BLaER1 (cell line): ENCODE measurements at regions not wholly inside any gene's neighbourhood (a gene's known extent, or its start where the extent isn't known, plus 50 kb on each side); places are given as distances from the start of the nearest gene placed in this dataset.
"Not testable (repeated sequence)": the region's sequence is repeated elsewhere in the genome, so short reads cannot be mapped to it uniquely, and the experiment has no call there.

Experiments used
- H3K27ac ChIP-seq: shearing (Covaris generic); formaldehyde crosslinking; 2 replicates; pipeline ENCODE4 v1.8.1; 2022
- H3K27me3 ChIP-seq: shearing (Covaris generic); formaldehyde crosslinking; 2 replicates; pipeline ENCODE4 v1.8.1; 2022
- H3K36me3 ChIP-seq: shearing (Covaris generic); formaldehyde crosslinking; 2 replicates; pipeline ENCODE4 v1.8.1; 2022
- H3K4me1 ChIP-seq: shearing (Covaris generic); formaldehyde crosslinking; 2 replicates; pipeline ENCODE4 v1.8.1; 2022
- H3K4me2 ChIP-seq: shearing (Covaris generic); formaldehyde crosslinking; 2 replicates; pipeline ENCODE4 v1.8.1; 2022
- H3K4me3 ChIP-seq: shearing (Covaris generic); formaldehyde crosslinking; 2 replicates; pipeline ENCODE4 v1.8.1; 2022
- H3K9ac ChIP-seq: shearing (Covaris generic); formaldehyde crosslinking; 2 replicates; pipeline ENCODE4 v1.8.1; 2022
- H3K9me3 ChIP-seq: shearing (Covaris generic); formaldehyde crosslinking; 2 replicates; pipeline ENCODE4 v1.8.1; 2022
- H4K20me1 ChIP-seq: shearing (Covaris generic); formaldehyde crosslinking; 2 replicates; pipeline ENCODE4 v1.8.1; 2022
- Cebpa-rat ChIP-seq: shearing (Covaris generic); IDR thresholded peaks from 2 replicates; pipeline ENCODE4 v1.8.1; 2022

DNA sequence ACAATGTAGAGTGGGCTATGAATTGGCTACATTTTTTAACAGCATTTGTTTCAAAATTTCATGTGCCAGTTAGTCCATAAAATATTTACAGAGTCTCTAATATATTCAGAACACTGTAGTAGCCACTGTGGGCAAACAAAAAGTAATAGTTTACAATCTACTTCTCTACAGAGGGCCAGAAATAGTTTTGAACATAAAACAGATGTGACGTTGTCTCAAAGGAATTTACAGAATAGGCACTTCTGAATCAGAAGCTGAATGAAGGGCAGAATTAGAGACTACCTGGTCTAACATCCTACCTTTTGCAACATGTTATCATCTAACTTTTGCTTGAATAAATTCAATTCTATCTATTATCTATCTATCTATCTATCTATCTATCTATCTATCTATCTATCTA, 811.9 kb upstream of the EPHA5 start:
- Histone ChIP-seq H3K4me3 (no peak overlapping the region), H3K36me3 (no peaks in the 10 kb centered on the region), H3K9ac (no peak overlapping the region), H3K27ac (no peak overlapping the region), H4K20me1 (no peaks in the 10 kb centered on the region), H3K9me3 (no peaks in the 10 kb centered on the region), H3K4me1 (no peaks in the 10 kb centered on the region), H3K4me2 (no peak overlapping the region), H3K27me3 (no peaks in the 10 kb centered on the region)
- TF ChIP-seq Cebpa-rat, result no peak

DNA sequence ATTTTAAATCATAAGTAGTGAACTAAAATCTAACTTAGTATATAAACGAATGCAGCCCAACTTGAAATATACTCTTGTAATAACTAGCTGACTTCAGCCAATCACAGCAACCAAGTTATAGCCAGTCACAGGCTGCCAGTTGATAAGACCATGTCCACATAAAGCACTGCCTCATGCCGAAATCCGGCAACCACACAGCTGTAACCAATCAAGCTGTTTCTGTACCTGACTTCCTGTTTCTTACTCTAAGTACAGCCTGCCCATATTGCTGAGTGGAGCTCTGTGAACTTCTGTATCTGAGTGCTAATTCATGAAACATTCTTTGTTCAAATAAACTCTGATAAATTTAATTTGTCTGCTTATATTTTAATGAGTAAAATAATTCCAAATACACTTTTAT, 805.3 kb upstream of the EPHA5 start:
- no peaks in the 10 kb centered on the region for H3K36me3 ChIP-seq
- no peak overlapping the region for H3K9ac ChIP-seq
- no peaks in the 10 kb centered on the region for H4K20me1 ChIP-seq
- no peaks in the 10 kb centered on the region for H3K4me1 ChIP-seq
- H3K27ac ChIP-seq, result no peak overlapping the region
- H3K4me3 ChIP-seq, result no peak overlapping the region
- H3K9me3 ChIP-seq, result no peaks in the 10 kb centered on the region
- no peak for TF ChIP-seq Cebpa-rat
- no peak overlapping the region for H3K4me2 ChIP-seq
- H3K27me3 ChIP-seq, result no peaks in the 10 kb centered on the region

GRCh38 chr4:66465111-66465510, 794.8 kb upstream of the EPHA5 start:
- Histone ChIP-seq H3K9me3 (no peaks in the 10 kb centered on the region), H3K4me3 (no peak overlapping the region), H4K20me1 (no peaks in the 10 kb centered on the region), H3K4me2 (no peak overlapping the region), H3K27ac (no peak overlapping the region), H3K9ac (no peak overlapping the region), H3K36me3 (no peaks in the 10 kb centered on the region), H3K4me1 (no peaks in the 10 kb centered on the region), H3K27me3 (no peaks in the 10 kb centered on the region)
- TF ChIP-seq Cebpa-rat, result no peak

DNA sequence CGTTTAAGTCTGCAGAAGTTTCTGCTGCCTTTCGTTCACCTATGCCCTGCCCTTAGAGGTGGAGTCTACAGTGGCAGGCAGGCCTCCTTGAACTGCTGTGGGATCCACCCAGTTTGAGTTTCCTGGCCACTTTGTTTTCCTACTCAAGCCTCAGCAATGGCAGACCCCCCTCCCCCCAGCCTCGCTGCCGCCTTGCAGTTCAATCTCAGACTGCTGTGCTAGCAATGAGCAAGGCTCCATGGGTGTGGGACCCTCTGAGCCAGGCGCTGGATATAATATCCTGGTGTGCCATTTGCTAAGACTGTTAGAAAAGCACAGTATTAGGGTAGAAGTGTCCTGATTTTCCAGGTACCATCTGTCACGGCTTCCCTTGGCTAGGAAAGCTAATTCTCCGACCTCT, 792.6 kb upstream of the EPHA5 start:
- H3K4me1 ChIP-seq, H4K20me1 ChIP-seq: not testable (repeated sequence)

GRCh38 chr4:66451741-66452140, 781.5 kb upstream of the EPHA5 start:
- Histone ChIP-seq H3K4me3 (no peak overlapping the region), H3K27me3 (no peaks in the 10 kb centered on the region), H3K9ac (no peak overlapping the region), H4K20me1 (no peaks in the 10 kb centered on the region), H3K4me2 (no peak overlapping the region), H3K27ac (no peak overlapping the region), H3K4me1 (no peaks in the 10 kb centered on the region), H3K36me3 (no peaks in the 10 kb centered on the region), H3K9me3 (no peaks in the 10 kb centered on the region)
- TF ChIP-seq Cebpa-rat, result no peak

More for the DNA sequence above, 792.6 kb upstream of the EPHA5 start:
- H3K27ac ChIP-seq, H3K36me3 ChIP-seq, H3K4me3 ChIP-seq, H3K9me3 ChIP-seq, H3K27me3 ChIP-seq, H3K4me2 ChIP-seq, H3K9ac ChIP-seq: not testable (repeated sequence)

DNA sequence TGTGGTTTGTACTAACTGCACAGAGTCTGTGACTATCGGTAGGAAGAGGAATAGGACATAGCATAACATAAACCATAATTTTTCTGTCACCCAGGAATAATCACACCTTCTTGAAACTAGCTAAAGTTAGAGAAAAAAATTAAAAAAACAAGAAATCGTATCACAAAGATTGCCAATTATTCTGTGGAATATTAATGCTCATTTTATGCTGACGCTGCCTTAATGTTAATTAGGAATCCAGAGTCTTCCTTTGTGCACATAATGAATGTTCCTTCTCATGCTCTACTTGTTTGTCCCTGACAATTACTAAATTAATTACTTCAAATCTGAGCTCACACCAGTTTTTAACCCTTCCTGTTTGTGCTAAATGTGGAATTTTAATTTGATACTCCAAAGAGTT, 772.7 kb upstream of the EPHA5 start:
- H3K4me2 ChIP-seq, result no peak overlapping the region
- no peaks in the 10 kb centered on the region for H4K20me1 ChIP-seq
- no peak overlapping the region for H3K27ac ChIP-seq
- H3K4me1 ChIP-seq, result no peaks in the 10 kb centered on the region
- H3K27me3 ChIP-seq, result no peaks in the 10 kb centered on the region
- no peaks in the 10 kb centered on the region for H3K9me3 ChIP-seq
- H3K4me3 ChIP-seq, result no peak overlapping the region
- no peaks in the 10 kb centered on the region for H3K36me3 ChIP-seq
- no peak overlapping the region for H3K9ac ChIP-seq
- no peak for TF ChIP-seq Cebpa-rat

DNA sequence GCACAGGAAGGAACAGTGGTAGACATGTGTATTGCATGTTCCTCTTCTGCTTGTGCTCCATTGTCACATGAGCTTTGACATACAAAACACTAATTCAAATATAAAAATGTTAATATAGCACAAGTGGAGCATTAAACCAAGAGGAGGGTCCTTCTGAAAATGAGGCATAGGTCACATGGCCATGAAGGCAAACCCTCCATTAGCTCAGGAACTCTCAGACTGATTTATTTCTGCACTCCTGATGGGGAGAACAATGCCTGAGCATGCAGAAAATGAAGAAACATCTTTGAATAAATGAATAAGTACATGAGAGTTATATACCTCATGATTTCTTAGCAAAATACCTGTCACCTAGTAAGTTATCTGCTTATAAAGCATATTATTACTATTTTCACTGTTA, 769.2 kb upstream of the EPHA5 start:
- no peaks in the 10 kb centered on the region for H4K20me1 ChIP-seq
- H3K4me2 ChIP-seq, result no peak overlapping the region
- H3K36me3 ChIP-seq, result no peaks in the 10 kb centered on the region
- H3K9ac ChIP-seq, result no peak overlapping the region
- no peak overlapping the region for H3K4me3 ChIP-seq
- no peaks in the 10 kb centered on the region for H3K9me3 ChIP-seq
- no peaks in the 10 kb centered on the region for H3K4me1 ChIP-seq
- H3K27me3 ChIP-seq, result no peaks in the 10 kb centered on the region
- H3K27ac ChIP-seq, result no peak overlapping the region
- TF ChIP-seq Cebpa-rat, result no peak

- Histone ChIP-seq H3K9me3 (no peaks in the 10 kb centered on the region), H3K9ac (no peak overlapping the region), H3K4me1 (no peaks in the 10 kb centered on the region), H4K20me1 (no peaks in the 10 kb centered on the region), H3K27me3 (no peaks in the 10 kb centered on the region), H3K4me2 (no peak overlapping the region), H3K36me3 (no peaks in the 10 kb centered on the region), H3K27ac (no peak overlapping the region), H3K4me3 (no peak overlapping the region)
- TF ChIP-seq Cebpa-rat, result no peak
Observed at GRCh38 chr4:66433706-66434105, 763.4 kb upstream of the EPHA5 start.

DNA sequence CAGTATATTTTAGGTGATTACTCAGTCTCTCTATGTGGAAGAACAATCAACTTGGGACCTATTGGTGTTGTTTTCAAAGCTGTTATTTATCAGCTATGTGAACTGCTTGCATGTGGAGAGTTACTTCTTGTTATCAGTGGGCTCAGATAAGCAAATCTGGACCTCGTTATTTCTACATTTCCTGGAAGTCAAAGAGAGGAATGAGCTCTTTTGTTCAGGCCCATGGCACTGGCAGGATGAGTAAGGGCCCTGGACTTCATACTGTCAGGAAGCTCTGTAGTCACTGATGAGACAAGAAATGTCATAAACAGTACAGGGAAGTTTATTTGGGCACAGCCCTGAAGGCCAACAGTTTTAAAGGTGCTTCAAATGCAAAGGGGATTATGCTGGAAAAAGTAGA, 760.6 kb upstream of the EPHA5 start:
- no peak overlapping the region for H3K4me2 ChIP-seq
- H3K4me3 ChIP-seq, result no peak overlapping the region
- H3K9ac ChIP-seq, result no peak overlapping the region
- no peaks in the 10 kb centered on the region for H4K20me1 ChIP-seq
- H3K36me3 ChIP-seq, result no peaks in the 10 kb centered on the region
- no peak for TF ChIP-seq Cebpa-rat
- no peaks in the 10 kb centered on the region for H3K27me3 ChIP-seq
- H3K27ac ChIP-seq, result no peak overlapping the region
- no peaks in the 10 kb centered on the region for H3K4me1 ChIP-seq
- no peaks in the 10 kb centered on the region for H3K9me3 ChIP-seq

DNA sequence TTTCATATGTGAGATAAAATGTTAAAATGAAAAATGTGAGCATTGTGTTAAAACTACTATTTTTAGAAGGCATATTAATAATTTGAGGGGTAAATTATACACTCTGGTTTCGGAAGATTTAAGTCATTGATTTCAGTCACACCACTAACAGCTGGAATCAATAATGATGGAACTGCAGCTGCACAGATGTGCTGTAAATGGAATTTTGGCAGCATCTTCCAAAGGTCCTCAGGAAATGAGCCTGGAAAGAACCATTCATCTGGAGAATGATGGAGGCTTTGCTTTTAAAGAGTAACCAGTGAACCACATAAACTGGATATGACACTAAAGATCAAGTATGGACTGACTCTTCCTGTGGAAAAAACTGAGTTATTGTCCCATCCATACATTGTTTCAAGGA, 759.0 kb upstream of the EPHA5 start:
- no peak overlapping the region for H3K4me3 ChIP-seq

DNA sequence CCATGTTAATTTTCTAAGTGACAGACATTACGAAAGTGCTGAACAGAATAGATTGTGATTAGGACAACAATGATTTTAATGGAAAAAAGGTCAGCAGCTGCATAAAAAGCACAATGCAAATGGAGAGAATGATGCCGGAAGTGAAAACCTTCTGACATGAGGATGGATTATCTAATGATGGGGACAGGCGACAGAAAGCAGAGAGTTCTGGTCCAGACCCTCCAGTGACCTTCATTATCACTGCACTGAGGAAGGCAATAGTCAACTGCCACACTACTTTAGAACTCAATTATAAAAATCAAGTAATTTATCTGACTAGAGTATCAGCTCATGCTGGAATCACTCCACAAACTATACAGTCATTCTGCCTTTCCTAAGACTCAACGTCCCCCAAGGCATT, 746.1 kb upstream of the EPHA5 start:
- Histone ChIP-seq H3K9me3 (no peaks in the 10 kb centered on the region), H3K27ac (no peak overlapping the region), H3K9ac (no peak overlapping the region), H3K4me2 (no peak overlapping the region), H3K27me3 (no peaks in the 10 kb centered on the region), H4K20me1 (no peaks in the 10 kb centered on the region), H3K4me3 (no peak overlapping the region), H3K4me1 (no peaks in the 10 kb centered on the region), H3K36me3 (no peaks in the 10 kb centered on the region)
- TF ChIP-seq Cebpa-rat, result no peak

More for the DNA sequence above, 759.0 kb upstream of the EPHA5 start:
- no peaks in the 10 kb centered on the region for H3K4me1 ChIP-seq
- H3K36me3 ChIP-seq, result no peaks in the 10 kb centered on the region
- no peak overlapping the region for H3K9ac ChIP-seq
- no peaks in the 10 kb centered on the region for H3K27me3 ChIP-seq
- H4K20me1 ChIP-seq, result no peaks in the 10 kb centered on the region
- no peak for TF ChIP-seq Cebpa-rat
- no peak overlapping the region for H3K27ac ChIP-seq
- H3K4me2 ChIP-seq, result no peak overlapping the region
- no peaks in the 10 kb centered on the region for H3K9me3 ChIP-seq
